GM19023 (cell line): ENCODE measurements at regions not wholly inside any gene's neighbourhood (a gene's known extent, or its start where the extent isn't known, plus 50 kb on each side); places are given as distances from the start of the nearest gene placed in this dataset.

Experiments
- ATAC-seq: cut with Tn5 transposase; IDR thresholded peaks from one replicate; pipeline ENCODE4 v1.9.1; 2021; ENCODE audit warnings: mild to moderate bottlenecking, moderate library complexity; ENCODE audit not compliant: unreplicated experiment

- ATAC-seq, result no peak
Measured at GRCh38 chr5:91441082-91441481, 58.0 kb upstream of the ARRDC3 start.

GRCh38 chr5:91438871-91439270 is 55.8 kb upstream of the ARRDC3 start:
- no peak for ATAC-seq

- no peak for ATAC-seq
Measured at GRCh38 chr5:91436241-91436640, 53.1 kb upstream of the ARRDC3 start.

- ATAC-seq, result no peak
Measured at GRCh38 chr5:91434348-91434747, 51.2 kb upstream of the ARRDC3 start.

- ATAC-seq, result no peak
Measured at GRCh38 chr5:91433861-91434260, 50.7 kb upstream of the ARRDC3 start.
